HL-60 (cell line): ENCODE measurements at regions not wholly inside any gene's neighbourhood (a gene's known extent, or its start where the extent isn't known, plus 50 kb on each side); places are given as distances from the start of the nearest gene placed in this dataset.

Experiments used
- CTCF ChIP-seq: IDR thresholded peaks from one replicate; pipeline ENCODE4 v1.5.1; 2011; ENCODE audit warnings: low read length, control low read depth, inconsistent platforms; ENCODE audit not compliant: insufficient read depth
- GABPA ChIP-seq: IDR thresholded peaks from 2 replicates; pipeline ENCODE4 v1.6.1; 2012; ENCODE audit warnings: low read depth
- POLR2AphosphoS5 ChIP-seq: IDR thresholded peaks from 2 replicates; pipeline ENCODE4 v1.6.1; 2012; ENCODE audit warnings: low read depth
- REST ChIP-seq: IDR thresholded peaks from 2 replicates; pipeline ENCODE4 v1.6.1; 2012; ENCODE audit warnings: low read depth; ENCODE audit not compliant: insufficient replicate concordance

- TF ChIP-seq CTCF (no peak), POLR2AphosphoS5 (no peak), GABPA (no peak), REST (no peak)
These were observed 183.6 kb upstream of the MAP2 start for GRCh38 chr2:209240204-209240603.
